Vagina (tissue), 2 donors: ENCODE measurements at regions not wholly inside any gene's neighbourhood (a gene's known extent, or its start where the extent isn't known, plus 50 kb on each side); places are given as distances from the start of the nearest gene placed in this dataset.

Source experiments
- DNase-seq, 2 donors: peaks; one replicate each; pipeline ENCODE4 v3.0.0-alpha.2; 2017; ENCODE audit errors: extremely low spot score in 2 of 2
- H3K27ac ChIP-seq: fragments of 200-600 bp; sonication (generic); one replicate; pipeline ENCODE4 v1.5.1; 2019
- H3K27me3 ChIP-seq: fragments of 200-600 bp; sonication (generic); one replicate; pipeline ENCODE4 v1.5.1; 2019
- H3K36me3 ChIP-seq, 2 donors: fragments of 200-600 bp; sonication (generic); one replicate each; pipeline ENCODE4 v1.5.1; 2017 to 2019
- H3K4me1 ChIP-seq: fragments of 200-600 bp; sonication (generic); one replicate; pipeline ENCODE4 v1.5.1; 2019
- H3K4me3 ChIP-seq, 2 donors: fragments of 200-600 bp; sonication (generic); 1 replicate in 1 of 2; 2 replicates in 1 of 2; pipeline ENCODE4 v1.5.1; 2016 to 2019
- H3K9me3 ChIP-seq: fragments of 200-600 bp; sonication (generic); one replicate; pipeline ENCODE4 v1.5.1; 2019
- POLR2A ChIP-seq, 2 donors: fragments of 450-650 bp; IDR thresholded peaks; one replicate each; pipeline ENCODE4 v1.6.1; 2017; ENCODE audit warnings: antibody characterized with exemption in 2 of 2, mild to moderate bottlenecking in 2 of 2, moderate library complexity in 2 of 2
- POLR2AphosphoS5 ChIP-seq, 2 donors: sonication (generic); formaldehyde crosslinking; IDR thresholded peaks; one replicate each; pipeline ENCODE4 v1.9.0; 2017; ENCODE audit warnings: antibody characterized with exemption in 2 of 2, mild to moderate bottlenecking in 2 of 2, low read depth in 1 of 2; ENCODE audit not compliant: insufficient read depth in 1 of 2
- intact Hi-C: fragments of 100-400 bp; cut with DNase I; formaldehyde crosslinking; loops from one replicate; pipeline ENCODE4 v1.15.1; 2023
- TF ChIP-seq, protein P1 (sequence below), 3 experiments: fragments of 450-650 bp in 2 of 3; fragments of 200-600 bp in 1 of 3; sonication (generic) in 1 of 3; IDR thresholded peaks; one replicate each; pipeline ENCODE4 v1.5.1; 2017 to 2019; ENCODE audit warnings: antibody characterized with exemption in 3 of 3, mild to moderate bottlenecking in 2 of 3, moderate library complexity in 2 of 3

GRCh38 chr10:109127363-109127762, 795.9 kb downstream of the XPNPEP1 start:
- intact Hi-C loops = no loop called here
- TF ChIP-seq, protein P1, sequence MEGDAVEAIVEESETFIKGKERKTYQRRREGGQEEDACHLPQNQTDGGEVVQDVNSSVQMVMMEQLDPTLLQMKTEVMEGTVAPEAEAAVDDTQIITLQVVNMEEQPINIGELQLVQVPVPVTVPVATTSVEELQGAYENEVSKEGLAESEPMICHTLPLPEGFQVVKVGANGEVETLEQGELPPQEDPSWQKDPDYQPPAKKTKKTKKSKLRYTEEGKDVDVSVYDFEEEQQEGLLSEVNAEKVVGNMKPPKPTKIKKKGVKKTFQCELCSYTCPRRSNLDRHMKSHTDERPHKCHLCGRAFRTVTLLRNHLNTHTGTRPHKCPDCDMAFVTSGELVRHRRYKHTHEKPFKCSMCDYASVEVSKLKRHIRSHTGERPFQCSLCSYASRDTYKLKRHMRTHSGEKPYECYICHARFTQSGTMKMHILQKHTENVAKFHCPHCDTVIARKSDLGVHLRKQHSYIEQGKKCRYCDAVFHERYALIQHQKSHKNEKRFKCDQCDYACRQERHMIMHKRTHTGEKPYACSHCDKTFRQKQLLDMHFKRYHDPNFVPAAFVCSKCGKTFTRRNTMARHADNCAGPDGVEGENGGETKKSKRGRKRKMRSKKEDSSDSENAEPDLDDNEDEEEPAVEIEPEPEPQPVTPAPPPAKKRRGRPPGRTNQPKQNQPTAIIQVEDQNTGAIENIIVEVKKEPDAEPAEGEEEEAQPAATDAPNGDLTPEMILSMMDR (IDR thresholded peaks at IDR 0.05) = no peak
- TF ChIP-seq POLR2AphosphoS5 (IDR thresholded peaks at IDR 0.05; ENCODE audit: insufficient read depth in 1 of 2, low read depth in 1 of 2) = no peak
- no peak for TF ChIP-seq POLR2A (IDR thresholded peaks at IDR 0.05)

DNA sequence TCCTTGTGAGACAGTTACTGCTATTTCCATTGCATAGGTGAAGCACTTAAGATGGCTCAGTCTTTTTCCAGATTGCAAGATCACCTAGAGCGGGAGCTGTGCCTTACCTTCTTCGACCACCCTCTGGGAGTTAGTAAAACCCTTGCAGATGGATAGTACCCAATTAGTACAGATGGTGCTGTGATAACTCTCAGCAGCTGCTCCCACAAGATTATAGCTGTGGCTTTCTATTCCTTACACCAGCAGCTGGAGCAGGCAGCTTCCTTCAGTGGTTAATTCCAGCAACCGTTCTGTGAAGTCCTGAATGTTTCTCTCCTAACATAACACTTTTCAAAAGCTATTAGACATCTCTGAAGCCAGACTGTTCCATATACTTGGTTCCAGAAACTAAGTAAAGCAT, 796.8 kb downstream of the XPNPEP1 start:
- intact Hi-C loops = no loop called here
- Histone ChIP-seq H3K27me3 (no peaks in the 10 kb centered on the region), H3K4me1 (no peaks in the 10 kb centered on the region), H3K36me3 (no peaks in the 10 kb centered on the region), H3K27ac (no peak overlapping the region), H3K9me3 (no peaks in the 10 kb centered on the region), H3K4me3 (no peak overlapping the region)
- DNase-seq = no peak
- no peak for TF ChIP-seq POLR2AphosphoS5 (IDR thresholded peaks at IDR 0.05; ENCODE audit: insufficient read depth in 1 of 2, low read depth in 1 of 2)
- TF ChIP-seq POLR2A (IDR thresholded peaks at IDR 0.05) = no peak
- TF ChIP-seq, protein P1 (IDR thresholded peaks at IDR 0.05) = no peak

More at GRCh38 chr10:109127363-109127762, 795.9 kb downstream of the XPNPEP1 start:
- H3K9me3 ChIP-seq = no peaks in the 10 kb centered on the region
- H3K27ac ChIP-seq = no peak overlapping the region
- no peak overlapping the region for H3K4me3 ChIP-seq
- no peak for DNase-seq
- H3K36me3 ChIP-seq = no peaks in the 10 kb centered on the region
- no peaks in the 10 kb centered on the region for H3K27me3 ChIP-seq
- H3K4me1 ChIP-seq = no peaks in the 10 kb centered on the region

GRCh38 chr10:109126016-109126415, 797.3 kb downstream of the XPNPEP1 start:
- intact Hi-C loops = no loop called here
- no peak overlapping the region for H3K4me3 ChIP-seq
- TF ChIP-seq, protein P1 (IDR thresholded peaks at IDR 0.05) = no peak
- no peak for TF ChIP-seq POLR2AphosphoS5 (IDR thresholded peaks at IDR 0.05; ENCODE audit: insufficient read depth in 1 of 2, low read depth in 1 of 2)
- TF ChIP-seq POLR2A (IDR thresholded peaks at IDR 0.05) = no peak

DNA sequence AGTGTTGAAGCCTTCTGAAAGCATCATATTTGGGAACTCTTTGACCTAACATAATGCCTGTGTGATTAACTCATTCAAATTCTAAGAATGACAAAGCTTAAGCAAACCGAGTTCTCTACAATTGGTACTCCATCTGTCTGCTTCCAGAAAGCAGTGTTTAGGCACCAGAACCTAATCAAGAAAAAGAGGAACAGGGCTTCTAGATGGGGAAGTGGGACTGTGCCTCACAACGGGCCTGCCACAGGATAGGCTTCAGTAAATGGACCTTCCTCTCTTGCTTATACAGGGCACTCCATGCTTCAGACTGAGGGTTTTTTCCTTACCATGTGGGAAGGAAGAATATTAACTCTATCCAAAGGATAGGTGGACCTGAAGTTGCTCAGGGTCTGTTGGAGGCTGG, 808.1 kb downstream of the XPNPEP1 start:
- TF ChIP-seq POLR2A (IDR thresholded peaks at IDR 0.05) (no peak), POLR2AphosphoS5 (IDR thresholded peaks at IDR 0.05; ENCODE audit: insufficient read depth in 1 of 2, low read depth in 1 of 2) (no peak)
- TF ChIP-seq, protein P1 (IDR thresholded peaks at IDR 0.05) = no peak
- intact Hi-C loops = no loop called here
- no peak for DNase-seq
- H3K4me1 ChIP-seq = no peaks in the 10 kb centered on the region
- H3K27ac ChIP-seq = no peak overlapping the region
- H3K27me3 ChIP-seq = no peaks in the 10 kb centered on the region
- H3K9me3 ChIP-seq = no peaks in the 10 kb centered on the region
- no peaks in the 10 kb centered on the region for H3K36me3 ChIP-seq
- H3K4me3 ChIP-seq = no peak overlapping the region

More at GRCh38 chr10:109126016-109126415, 797.3 kb downstream of the XPNPEP1 start:
- Histone ChIP-seq H3K36me3 (no peaks in the 10 kb centered on the region), H3K27me3 (no peaks in the 10 kb centered on the region), H3K27ac (no peak overlapping the region), H3K4me1 (no peaks in the 10 kb centered on the region), H3K9me3 (no peaks in the 10 kb centered on the region)
- no peak for DNase-seq

- TF ChIP-seq, protein P1 (IDR thresholded peaks at IDR 0.05) = no peak
- TF ChIP-seq POLR2AphosphoS5 (IDR thresholded peaks at IDR 0.05; ENCODE audit: insufficient read depth in 1 of 2, low read depth in 1 of 2) (no peak), POLR2A (IDR thresholded peaks at IDR 0.05) (no peak)
- DNase-seq = no peak
- H3K36me3 ChIP-seq = no peaks in the 10 kb centered on the region
- H3K4me3 ChIP-seq = no peak overlapping the region
- intact Hi-C loops = no loop called here
- H3K27ac ChIP-seq = no peak overlapping the region
- H3K27me3 ChIP-seq = no peaks in the 10 kb centered on the region
- no peaks in the 10 kb centered on the region for H3K4me1 ChIP-seq
- no peaks in the 10 kb centered on the region for H3K9me3 ChIP-seq
Observed at GRCh38 chr10:109114579-109114978, 808.7 kb downstream of the XPNPEP1 start.
